ENCODE measurements at regions not wholly inside any gene's neighbourhood (a gene's known extent, or its start where the extent isn't known, plus 50 kb on each side); places are given as distances from the start of the nearest gene placed in this dataset.

DNA sequence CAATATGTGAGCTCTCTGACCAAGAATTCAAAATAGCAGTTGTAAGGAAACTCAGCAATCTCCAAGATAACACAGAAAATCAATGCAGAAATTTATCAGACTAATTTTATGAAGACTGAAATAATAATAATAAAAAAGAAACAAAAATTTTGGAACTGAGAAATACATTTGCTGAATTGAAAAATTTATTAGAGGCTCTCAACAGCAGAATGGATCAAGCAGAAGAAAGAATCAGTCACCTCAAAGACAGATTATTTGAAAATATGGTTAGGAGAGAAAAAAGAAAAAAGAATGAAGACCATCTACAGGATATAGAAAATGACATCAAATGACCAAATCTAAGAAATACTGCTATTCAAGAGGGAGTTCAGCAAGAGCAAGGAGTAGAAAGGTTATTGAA, 75.6 kb downstream of the RFC3 start:
- Histone ChIP-seq H3K27me3 (ENCODE audit: control insufficient read depth in 2 of 2, insufficient read depth in 2 of 2, low read length in 2 of 2) (no peaks in the 10 kb centered on the region), H3K9me1 (replicated peaks; ENCODE audit: control insufficient read depth, extremely low read depth, insufficient read depth, low read length) (no peaks in the 10 kb centered on the region), H3K4me2 (ENCODE audit: insufficient read depth, low read length) (no peak overlapping the region), H4K20me1 (replicated peaks; ENCODE audit: control insufficient read depth, extremely low read depth, insufficient read depth, low read length) (no peaks in the 10 kb centered on the region), H3K36me3 (ENCODE audit: control insufficient read depth in 2 of 2, extremely low read depth in 1 of 2, insufficient read depth in 2 of 2, low read length in 2 of 2) (no peaks in the 10 kb centered on the region), H3K4me3 (replicated peaks in 1 of 3; ENCODE audit: insufficient read depth in 1 of 3, low read depth in 1 of 3, low read length in 3 of 3) (no peak overlapping the region), H2AFZ (ENCODE audit: low read depth, low read length) (no peak overlapping the region), H3K9me3 (replicated peaks; ENCODE audit: control insufficient read depth, insufficient read depth, low read length) (no peaks in the 10 kb centered on the region), H3K4me1 (ENCODE audit: control insufficient read depth, extremely low read depth, insufficient read depth, low read length) (no peaks in the 10 kb centered on the region), H3K9ac (replicated peaks; ENCODE audit: extremely low read depth, insufficient read depth, low read length) (no peak overlapping the region), H3K79me2 (ENCODE audit: control insufficient read depth, insufficient read depth, low read length) (no peaks in the 10 kb centered on the region), H3K27ac (ENCODE audit: insufficient read depth, low read depth, low read length) (no peak overlapping the region)
- FAIRE-seq (no peak), DNase-seq (ENCODE audit: low read depth, low spot score) (no peak)
- TF ChIP-seq MYC (IDR thresholded peaks at IDR 0.05; ENCODE audit: low read depth, low read length) (no peak), JUN (IDR thresholded peaks at IDR 0.05; ENCODE audit: borderline replicate concordance, insufficient read depth, insufficient read length, low read depth) (no peak), FOS (IDR thresholded peaks at IDR 0.05; ENCODE audit: borderline replicate concordance, insufficient read depth, low read length) (no peak), EZH2 (IDR thresholded peaks at IDR 0.05; ENCODE audit: borderline replicate concordance, low read depth, low read length, severe bottlenecking) (no peak), POLR2AphosphoS5 (IDR thresholded peaks at IDR 0.05; ENCODE audit: insufficient read depth, low read depth, low read length) (no peak)
- TF ChIP-seq, protein P1, sequence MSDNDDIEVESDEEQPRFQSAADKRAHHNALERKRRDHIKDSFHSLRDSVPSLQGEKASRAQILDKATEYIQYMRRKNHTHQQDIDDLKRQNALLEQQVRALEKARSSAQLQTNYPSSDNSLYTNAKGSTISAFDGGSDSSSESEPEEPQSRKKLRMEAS (IDR thresholded peaks at IDR 0.05; ENCODE audit: insufficient read depth, insufficient read length): no peak
- TF ChIP-seq, protein P2, sequence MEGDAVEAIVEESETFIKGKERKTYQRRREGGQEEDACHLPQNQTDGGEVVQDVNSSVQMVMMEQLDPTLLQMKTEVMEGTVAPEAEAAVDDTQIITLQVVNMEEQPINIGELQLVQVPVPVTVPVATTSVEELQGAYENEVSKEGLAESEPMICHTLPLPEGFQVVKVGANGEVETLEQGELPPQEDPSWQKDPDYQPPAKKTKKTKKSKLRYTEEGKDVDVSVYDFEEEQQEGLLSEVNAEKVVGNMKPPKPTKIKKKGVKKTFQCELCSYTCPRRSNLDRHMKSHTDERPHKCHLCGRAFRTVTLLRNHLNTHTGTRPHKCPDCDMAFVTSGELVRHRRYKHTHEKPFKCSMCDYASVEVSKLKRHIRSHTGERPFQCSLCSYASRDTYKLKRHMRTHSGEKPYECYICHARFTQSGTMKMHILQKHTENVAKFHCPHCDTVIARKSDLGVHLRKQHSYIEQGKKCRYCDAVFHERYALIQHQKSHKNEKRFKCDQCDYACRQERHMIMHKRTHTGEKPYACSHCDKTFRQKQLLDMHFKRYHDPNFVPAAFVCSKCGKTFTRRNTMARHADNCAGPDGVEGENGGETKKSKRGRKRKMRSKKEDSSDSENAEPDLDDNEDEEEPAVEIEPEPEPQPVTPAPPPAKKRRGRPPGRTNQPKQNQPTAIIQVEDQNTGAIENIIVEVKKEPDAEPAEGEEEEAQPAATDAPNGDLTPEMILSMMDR (IDR thresholded peaks at IDR 0.05; ENCODE audit: extremely low read depth in 1 of 2, insufficient read depth in 1 of 2, low read depth in 1 of 2, low read length in 2 of 2): no peak
- dilution Hi-C loops (cut with MboI; ENCODE audit: extremely low pct_ligation_motif_present, low sequenced_read_pairs) (no loop called here), intact Hi-C loops (cut with micrococcal nuclease) (no loop called here)
- BruUV-seq (replicated peaks): no TSS peak
- ChIA-PET CTCF (no interaction called here), POLR2A (no interaction called here)
